OCI-LY7 (cell line): ENCODE measurements at regions not wholly inside any gene's neighbourhood (a gene's known extent, or its start where the extent isn't known, plus 50 kb on each side); places are given as distances from the start of the nearest gene placed in this dataset.

Experiments
- BruUV-seq: library from RNA; stranded (reverse); fragments of 400-500 nt; replicated peaks from 2 replicates; lab custom pipeline; 2021; lab: Mats Ljungman, UMichigan
- CTCF ChIA-PET: fragments of 300-600 bp; sonication (Branson Sonifier 250); formaldehyde crosslinking; loops from one replicate; lab custom pipeline; 2022; ENCODE audit warnings: antibody characterized with exemption; ENCODE audit not compliant: unreplicated experiment; lab: Charles Lee
- POLR2A ChIA-PET: fragments of 300-600 bp; sonication (Branson Sonifier 250); formaldehyde crosslinking; loops from one replicate; lab custom pipeline; 2022; ENCODE audit warnings: antibody characterized with exemption; lab: Charles Lee
- DNase-seq: peaks from one replicate; pipeline ENCODE4 v3.0.0-alpha.2; 2015; ENCODE audit warnings: low spot score
- H2AFZ ChIP-seq: fragments of 200-600 bp; sonication (generic), shearing (Covaris generic); 2 replicates; pipeline ENCODE4 v1.6.1; 2014; ENCODE audit warnings: mild to moderate bottlenecking, antibody characterized with exemption, low read length, moderate library complexity
- H3K27ac ChIP-seq: fragments of 200-600 bp; sonication (generic); 2 replicates; pipeline ENCODE4 v1.5.1; 2014; ENCODE audit warnings: mixed run types, low read depth, mild to moderate bottlenecking, moderate library complexity, low read length, inconsistent platforms; ENCODE audit not compliant: poor library complexity, severe bottlenecking
- H3K36me3 ChIP-seq: fragments of 200-600 bp; sonication (generic); 2 replicates; pipeline ENCODE4 v1.6.1; 2014; ENCODE audit warnings: mild to moderate bottlenecking, antibody characterized with exemption, low read length, moderate library complexity, mixed read lengths; ENCODE audit not compliant: insufficient read depth
- H3K4me1 ChIP-seq: fragments of 200-600 bp; sonication (generic); 2 replicates; pipeline ENCODE4 v1.5.1; 2014; ENCODE audit warnings: mild to moderate bottlenecking, low read length; ENCODE audit not compliant: insufficient read depth, poor library complexity, severe bottlenecking
- H3K4me2 ChIP-seq: fragments of 200-600 bp; sonication (generic); 2 replicates; pipeline ENCODE4 v1.6.1; 2014; ENCODE audit warnings: mild to moderate bottlenecking, low read length
- H3K4me3 ChIP-seq: fragments of 200-600 bp; sonication (generic); 2 replicates; pipeline ENCODE4 v1.5.1; 2014; ENCODE audit warnings: mild to moderate bottlenecking, low read depth, low read length; ENCODE audit not compliant: poor library complexity, severe bottlenecking
- H3K79me2 ChIP-seq: fragments of 200-600 bp; sonication (generic); 2 replicates; pipeline ENCODE4 v1.6.1; 2016; ENCODE audit warnings: low read depth, mild to moderate bottlenecking, low read length, moderate library complexity, mixed read lengths; ENCODE audit not compliant: insufficient read depth
- H3K9me2 ChIP-seq: fragments of 200-600 bp; sonication (generic); 2 replicates; pipeline ENCODE4 v1.6.1; 2016; ENCODE audit warnings: mild to moderate bottlenecking, low read length, mixed read lengths; ENCODE audit not compliant: insufficient read depth
- H3K9me3 ChIP-seq: fragments of 200-600 bp; sonication (generic); 2 replicates; pipeline ENCODE4 v1.6.1; 2014; ENCODE audit warnings: mild to moderate bottlenecking, mixed run types, low read length, mixed read lengths
- H4K20me1 ChIP-seq: fragments of 200-600 bp; sonication (generic); 2 replicates; pipeline ENCODE4 v1.6.1; 2014; ENCODE audit warnings: mild to moderate bottlenecking, antibody characterized with exemption, low read length, moderate library complexity, mixed read lengths; ENCODE audit not compliant: insufficient read depth
- EZH2phosphoT487 ChIP-seq: fragments of 200-600 bp; sonication (generic); IDR thresholded peaks from 2 replicates; pipeline ENCODE4 v1.6.1; 2018; ENCODE audit warnings: low read depth, borderline replicate concordance, mild to moderate bottlenecking, mixed run types, antibody characterized with exemption, low read length, moderate library complexity, mixed read lengths
- intact Hi-C: fragments of 100-400 bp; cut with micrococcal nuclease; formaldehyde crosslinking; loops from one replicate; pipeline ENCODE4 v1.10.0; 2022; ENCODE audit not compliant: unreplicated experiment
- TF ChIP-seq, protein P1 (sequence below): fragments of 200-600 bp; sonication (generic); conservative IDR thresholded peaks from 2 replicates; pipeline ENCODE4 v1.5.1; 2014; ENCODE audit warnings: mild to moderate bottlenecking, antibody characterized with exemption, low read length, moderate library complexity, mixed read lengths

DNA sequence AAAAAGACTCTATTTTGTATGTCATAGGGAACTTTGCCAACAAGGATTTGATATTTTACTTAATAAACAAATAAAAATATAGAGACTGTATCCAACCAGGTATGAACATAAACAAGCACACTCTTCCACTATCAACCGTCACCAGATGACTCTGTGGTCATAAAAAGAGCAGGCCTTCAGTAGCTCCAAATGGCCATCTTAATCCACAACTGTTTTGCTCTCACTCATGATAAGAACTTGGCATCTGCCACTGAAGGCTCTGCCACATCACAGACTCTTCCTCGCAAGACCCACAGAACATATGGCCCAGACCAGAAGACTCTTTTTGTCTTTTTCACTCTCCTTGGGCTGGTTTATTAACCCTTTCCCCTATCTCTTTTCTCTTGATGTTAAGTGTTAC lies 98.7 kb upstream of the POM121L12 start:
- no peaks in the 10 kb centered on the region for H3K36me3 ChIP-seq
- no peaks in the 10 kb centered on the region for H4K20me1 ChIP-seq
- H3K9me2 ChIP-seq, result no peaks in the 10 kb centered on the region
- H3K4me1 ChIP-seq, result no peaks in the 10 kb centered on the region
- BruUV-seq, result no TSS peak
- H3K27ac ChIP-seq, result no peak overlapping the region
- no peaks in the 10 kb centered on the region for H3K9me3 ChIP-seq
- ChIA-PET CTCF (no interaction called here), POLR2A (interaction anchor here (1.1 kb wide), 1 partner anchor 9 kb away, joined by 3 read pairs; no protein-coding TSS in a partner anchor)
- TF ChIP-seq, protein P1, sequence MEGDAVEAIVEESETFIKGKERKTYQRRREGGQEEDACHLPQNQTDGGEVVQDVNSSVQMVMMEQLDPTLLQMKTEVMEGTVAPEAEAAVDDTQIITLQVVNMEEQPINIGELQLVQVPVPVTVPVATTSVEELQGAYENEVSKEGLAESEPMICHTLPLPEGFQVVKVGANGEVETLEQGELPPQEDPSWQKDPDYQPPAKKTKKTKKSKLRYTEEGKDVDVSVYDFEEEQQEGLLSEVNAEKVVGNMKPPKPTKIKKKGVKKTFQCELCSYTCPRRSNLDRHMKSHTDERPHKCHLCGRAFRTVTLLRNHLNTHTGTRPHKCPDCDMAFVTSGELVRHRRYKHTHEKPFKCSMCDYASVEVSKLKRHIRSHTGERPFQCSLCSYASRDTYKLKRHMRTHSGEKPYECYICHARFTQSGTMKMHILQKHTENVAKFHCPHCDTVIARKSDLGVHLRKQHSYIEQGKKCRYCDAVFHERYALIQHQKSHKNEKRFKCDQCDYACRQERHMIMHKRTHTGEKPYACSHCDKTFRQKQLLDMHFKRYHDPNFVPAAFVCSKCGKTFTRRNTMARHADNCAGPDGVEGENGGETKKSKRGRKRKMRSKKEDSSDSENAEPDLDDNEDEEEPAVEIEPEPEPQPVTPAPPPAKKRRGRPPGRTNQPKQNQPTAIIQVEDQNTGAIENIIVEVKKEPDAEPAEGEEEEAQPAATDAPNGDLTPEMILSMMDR, result no peak
- no peak for TF ChIP-seq EZH2phosphoT487
- DNase-seq, result no peak
- no peak overlapping the region for H2AFZ ChIP-seq
- intact Hi-C loops, result no loop called here
- no peak overlapping the region for H3K4me2 ChIP-seq
- H3K79me2 ChIP-seq, result no peaks in the 10 kb centered on the region
- H3K4me3 ChIP-seq, result no peak overlapping the region

DNA sequence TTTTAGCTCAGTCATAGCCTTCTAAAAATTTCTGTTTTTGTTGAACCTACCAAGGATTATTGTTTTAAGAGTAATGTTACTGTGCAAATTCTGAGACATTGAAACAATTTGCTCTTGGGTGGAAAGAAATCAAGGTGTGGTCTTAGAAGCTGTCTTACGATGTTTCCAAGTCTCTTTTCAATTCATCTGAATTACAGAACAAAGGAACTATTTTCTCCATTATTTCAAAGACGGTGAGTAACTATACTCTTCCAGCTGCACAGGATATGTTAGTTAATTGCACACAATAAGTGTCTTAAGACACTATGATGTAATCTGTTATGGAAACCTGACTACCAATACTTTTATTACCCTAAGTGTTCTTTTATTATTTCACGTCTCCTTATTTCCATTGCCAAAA lies 106.8 kb upstream of the POM121L12 start:
- Histone ChIP-seq H3K4me1 (no peaks in the 10 kb centered on the region), H3K4me3 (no peak overlapping the region), H3K36me3 (no peaks in the 10 kb centered on the region), H4K20me1 (no peaks in the 10 kb centered on the region), H3K9me3 (no peaks in the 10 kb centered on the region), H3K79me2 (no peaks in the 10 kb centered on the region), H3K9me2 (no peaks in the 10 kb centered on the region), H3K4me2 (no peak overlapping the region), H2AFZ (no peak overlapping the region), H3K27ac (no peak overlapping the region)
- intact Hi-C loops, result no loop called here
- no peak for DNase-seq
- CTCF ChIA-PET, result no interaction called here
- no TSS peak for BruUV-seq
- POLR2A ChIA-PET, result interaction anchor here (1.0 kb wide), 1 partner anchor 8 kb away, joined by 3 read pairs; no protein-coding TSS in a partner anchor
- TF ChIP-seq, protein P1, result no peak
- no peak for TF ChIP-seq EZH2phosphoT487

DNA sequence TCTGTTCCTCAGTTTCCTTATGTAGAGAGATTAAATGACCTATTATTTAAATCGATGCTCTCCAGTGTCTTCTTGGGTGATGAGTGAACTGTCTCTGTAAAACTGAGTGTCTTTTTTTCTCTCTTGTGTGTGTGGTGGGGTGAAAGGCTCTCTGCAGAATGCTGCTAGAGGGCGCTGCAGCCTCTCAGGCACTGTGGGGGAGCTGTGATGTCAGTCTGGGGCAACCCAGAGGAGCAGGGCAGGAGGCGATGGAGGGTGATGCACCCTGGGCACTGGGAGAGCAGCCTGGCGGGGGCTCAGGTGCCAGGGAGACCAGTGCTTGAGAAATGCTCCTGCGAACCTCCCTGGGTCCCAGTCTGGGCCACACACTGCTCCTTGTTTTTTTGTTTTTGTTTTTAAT lies 110.1 kb upstream of the POM121L12 start:
- Histone ChIP-seq H3K79me2 (no peaks in the 10 kb centered on the region), H3K27ac (no peak overlapping the region), H3K4me2 (no peak overlapping the region), H3K36me3 (no peaks in the 10 kb centered on the region), H3K4me3 (no peak overlapping the region), H2AFZ (no peak overlapping the region), H3K4me1 (no peaks in the 10 kb centered on the region), H3K9me2 (no peaks in the 10 kb centered on the region), H4K20me1 (no peaks in the 10 kb centered on the region), H3K9me3 (no peaks in the 10 kb centered on the region)
- ChIA-PET POLR2A (no interaction called here), CTCF (no interaction called here)
- intact Hi-C loops, result no loop called here
- TF ChIP-seq EZH2phosphoT487, result no peak
- TF ChIP-seq, protein P1, result no peak
- no peak for DNase-seq
- BruUV-seq, result no TSS peak
